ENCODE measurements at regions not wholly inside any gene's neighbourhood (a gene's known extent, or its start where the extent isn't known, plus 50 kb on each side); places are given as distances from the start of the nearest gene placed in this dataset.

GRCh38 chr6:27025351-27025750 lies 222.2 kb upstream of the PRSS16 start:
- TF ChIP-seq CEBPB (IDR thresholded peaks at IDR 0.05; ENCODE audit: low read depth, low read length) (no peak), CTCF (conservative IDR thresholded peaks at IDR 0.05; ENCODE audit: low read depth, low read length) (no peak), POLR2A (IDR thresholded peaks at IDR 0.05; ENCODE audit: low read depth, low read length) (no peak), MXI1 (IDR thresholded peaks at IDR 0.05; ENCODE audit: borderline replicate concordance, low read depth, low read length) (no peak), RAD21 (IDR thresholded peaks at IDR 0.05; ENCODE audit: low read length) (no peak), ELK1 (IDR thresholded peaks at IDR 0.05; ENCODE audit: borderline replicate concordance, low read depth, low read length) (no peak), BHLHE40 (IDR thresholded peaks at IDR 0.05; ENCODE audit: low read depth, low read length) (no peak)

All from IMR-90 (cell line).